SK-N-SH (cell line): ENCODE measurements at regions not wholly inside any gene's neighbourhood (a gene's known extent, or its start where the extent isn't known, plus 50 kb on each side); places are given as distances from the start of the nearest gene placed in this dataset.

ENCODE experiments used
- CTCF ChIA-PET: fragments of 300-600, 350-600 bp; formaldehyde crosslinking; extraction: SDS; loops from one replicate; lab custom pipeline; 2021; lab: Yijun Ruan, JAX
- POLR2A ChIA-PET: fragments of 350-600 bp; sonication (Branson Sonifier 250); formaldehyde crosslinking; extraction: SDS; loops from one replicate; lab custom pipeline; 2020; ENCODE audit warnings: antibody characterized with exemption, inconsistent platforms; lab: Yijun Ruan, JAX
- DNase-seq: peaks from one replicate; pipeline ENCODE4 v3.0.0; 2012
- H2AFZ ChIP-seq: fragments of 200-600 bp; sonication (generic); 2 replicates; pipeline ENCODE4 v1.8.1; 2016; ENCODE audit warnings: antibody characterized with exemption, mild to moderate bottlenecking, low read depth
- H3F3A ChIP-seq: fragments of 200-600 bp; sonication (generic); replicated peaks from 2 replicates; pipeline ENCODE3; 2016; ENCODE audit warnings: antibody characterized with exemption, mild to moderate bottlenecking; ENCODE audit not compliant: insufficient read depth
- H3K27ac ChIP-seq, 2 experiments: fragments of 200-500 bp in 1 of 2; fragments of 200-600 bp in 1 of 2; sonication (Bioruptor generic) in 1 of 2; sonication (generic), shearing (Covaris generic) in 1 of 2; 2 replicates each; pipeline versions ENCODE4 v1.5.1 to v1.6.1; 2014 to 2016; ENCODE audit warnings: low read depth in 2 of 2, inconsistent platforms in 1 of 2, low read length in 1 of 2, mild to moderate bottlenecking in 1 of 2, mixed read lengths in 1 of 2
- H3K27me3 ChIP-seq: fragments of 200-600 bp; sonication (generic), shearing (Covaris generic); 2 replicates; pipeline ENCODE4 v1.6.1; 2016; ENCODE audit warnings: mixed run types; ENCODE audit not compliant: insufficient read depth
- H3K36me3 ChIP-seq, 2 experiments: fragments of 200-500 bp in 1 of 2; fragments of 200-600 bp in 1 of 2; sonication (Bioruptor generic) in 1 of 2; sonication (generic) in 1 of 2; replicated peaks in 1 of 2; 2 replicates each; pipeline versions ENCODE3 to v1.5.1; 2014 to 2016; ENCODE audit warnings: low read length in 1 of 2, mild to moderate bottlenecking in 1 of 2; ENCODE audit not compliant: insufficient read depth in 2 of 2, control insufficient read depth in 1 of 2
- H3K4me1 ChIP-seq, 2 experiments: fragments of 200-500 bp in 1 of 2; fragments of 200-600 bp in 1 of 2; sonication (Bioruptor generic) in 1 of 2; sonication (generic), shearing (Covaris generic) in 1 of 2; 2 replicates each; pipeline versions ENCODE4 v1.5.1 to v1.6.1; 2014 to 2016; ENCODE audit warnings: low read depth in 1 of 2, low read length in 1 of 2, mixed run types in 1 of 2; ENCODE audit not compliant: insufficient read depth in 2 of 2, control insufficient read depth in 1 of 2
- H3K4me2 ChIP-seq: fragments of 200-600 bp; sonication (generic), shearing (Covaris generic); 2 replicates; pipeline ENCODE4 v1.6.1; 2017; ENCODE audit warnings: mixed run types
- H3K4me3 ChIP-seq, 2 experiments: fragments of 200-500 bp in 1 of 2; fragments of 200-600 bp in 1 of 2; sonication (Bioruptor generic) in 1 of 2; sonication (generic), shearing (Covaris generic) in 1 of 2; 2 replicates each; pipeline versions ENCODE4 v1.5.1 to v1.8.1; 2014 to 2016; ENCODE audit warnings: low read depth in 2 of 2, inconsistent platforms in 1 of 2, low read length in 1 of 2, mild to moderate bottlenecking in 1 of 2, mixed read lengths in 1 of 2, moderate library complexity in 1 of 2
- H3K79me2 ChIP-seq: fragments of 200-600 bp; sonication (generic); 2 replicates; pipeline ENCODE4 v1.8.1; 2017; ENCODE audit warnings: mild to moderate bottlenecking; ENCODE audit not compliant: insufficient read depth
- H3K9ac ChIP-seq: fragments of 200-600 bp; sonication (generic); 2 replicates; pipeline ENCODE4 v1.6.1; 2017; ENCODE audit warnings: mixed run types
- H3K9me2 ChIP-seq: fragments of 200-600 bp; sonication (generic); 2 replicates; pipeline ENCODE4 v1.6.1; 2017; ENCODE audit warnings: mixed run types
- H3K9me3 ChIP-seq: fragments of 200-600 bp; sonication (generic); 2 replicates; pipeline ENCODE4 v1.6.1; 2017; ENCODE audit warnings: mixed run types, mild to moderate bottlenecking, moderate library complexity
- H4K20me1 ChIP-seq: fragments of 200-600 bp; sonication (generic); 2 replicates; pipeline ENCODE4 v1.6.1; 2017; ENCODE audit warnings: mild to moderate bottlenecking, mixed run types; ENCODE audit not compliant: insufficient read depth
- EZH2phosphoT487 ChIP-seq: fragments of 200-600 bp; sonication (generic); IDR thresholded peaks from 2 replicates; pipeline ENCODE4 v1.6.1; 2017; ENCODE audit warnings: low read depth, mixed run types, mild to moderate bottlenecking, antibody characterized with exemption, moderate library complexity, borderline replicate concordance
- FOSL2 ChIP-seq: IDR thresholded peaks from 2 replicates; pipeline ENCODE4 v1.4.0; 2012; ENCODE audit warnings: low read depth, mild to moderate bottlenecking, moderate library complexity, borderline replicate concordance
- GABPA ChIP-seq: IDR thresholded peaks from 2 replicates; pipeline ENCODE4 v1.4.0; 2012; ENCODE audit warnings: low read depth, mild to moderate bottlenecking
- JUND ChIP-seq: IDR thresholded peaks from 2 replicates; pipeline ENCODE4 v1.4.0; 2012
- WGBS: methylation state at CpG from one replicate; pipeline ENCODE4 v1.1.6; 2017; ENCODE audit warnings: low lambda C conversion rate; 5-methylcytosine and 5-hydroxymethylcytosine counted together
- TF ChIP-seq, protein P1 (sequence below): fragments of 200-600 bp; sonication (generic); IDR thresholded peaks from 2 replicates; pipeline ENCODE4 v1.6.1; 2017; ENCODE audit warnings: antibody characterized with exemption, mild to moderate bottlenecking, moderate library complexity
- TF ChIP-seq, protein P2 (sequence below): IDR thresholded peaks from 2 replicates; pipeline ENCODE4 v1.6.1; 2012; ENCODE audit warnings: mild to moderate bottlenecking, low read depth, low read length, moderate library complexity

DNA sequence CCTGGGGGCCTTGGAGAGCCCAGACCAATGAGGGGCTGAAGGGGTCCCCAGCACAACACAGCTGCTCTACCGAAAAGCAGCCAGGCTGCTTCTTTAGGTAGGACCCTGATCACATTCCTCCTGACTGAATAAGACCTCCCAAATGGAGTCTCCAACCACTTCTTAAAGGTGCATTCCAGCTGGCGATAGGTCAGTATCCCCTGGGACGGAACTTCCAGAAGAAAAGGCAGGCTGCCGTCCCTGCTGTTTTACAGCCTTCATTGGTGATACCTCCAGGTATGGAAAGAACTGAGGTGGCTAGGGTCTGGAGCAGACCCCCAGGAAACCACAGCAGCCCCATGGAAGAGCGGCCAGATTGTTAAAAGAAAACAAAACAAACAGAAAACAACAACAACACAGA lies 340.6 kb downstream of the BTG1 start:
- Histone ChIP-seq H3K36me3 (no peaks in the 10 kb centered on the region), H3K4me3 (no peak overlapping the region), H3F3A (no peaks in the 10 kb centered on the region), H4K20me1 (no peaks in the 10 kb centered on the region), H3K27me3 (no peaks in the 10 kb centered on the region), H3K9ac (no peak overlapping the region), H3K9me2 (no peaks in the 10 kb centered on the region), H3K4me2 (no peak overlapping the region), H3K79me2 (no peaks in the 10 kb centered on the region), H3K4me1 (no peaks in the 10 kb centered on the region), H2AFZ (no peak overlapping the region), H3K27ac (no peak overlapping the region), H3K9me3 (no peaks in the 10 kb centered on the region)
- DNase-seq, result no peak
- TF ChIP-seq JUND (no peak), EZH2phosphoT487 (no peak), GABPA (no peak)
- TF ChIP-seq, protein P1, sequence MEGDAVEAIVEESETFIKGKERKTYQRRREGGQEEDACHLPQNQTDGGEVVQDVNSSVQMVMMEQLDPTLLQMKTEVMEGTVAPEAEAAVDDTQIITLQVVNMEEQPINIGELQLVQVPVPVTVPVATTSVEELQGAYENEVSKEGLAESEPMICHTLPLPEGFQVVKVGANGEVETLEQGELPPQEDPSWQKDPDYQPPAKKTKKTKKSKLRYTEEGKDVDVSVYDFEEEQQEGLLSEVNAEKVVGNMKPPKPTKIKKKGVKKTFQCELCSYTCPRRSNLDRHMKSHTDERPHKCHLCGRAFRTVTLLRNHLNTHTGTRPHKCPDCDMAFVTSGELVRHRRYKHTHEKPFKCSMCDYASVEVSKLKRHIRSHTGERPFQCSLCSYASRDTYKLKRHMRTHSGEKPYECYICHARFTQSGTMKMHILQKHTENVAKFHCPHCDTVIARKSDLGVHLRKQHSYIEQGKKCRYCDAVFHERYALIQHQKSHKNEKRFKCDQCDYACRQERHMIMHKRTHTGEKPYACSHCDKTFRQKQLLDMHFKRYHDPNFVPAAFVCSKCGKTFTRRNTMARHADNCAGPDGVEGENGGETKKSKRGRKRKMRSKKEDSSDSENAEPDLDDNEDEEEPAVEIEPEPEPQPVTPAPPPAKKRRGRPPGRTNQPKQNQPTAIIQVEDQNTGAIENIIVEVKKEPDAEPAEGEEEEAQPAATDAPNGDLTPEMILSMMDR, result no peak
- TF ChIP-seq, protein P2, sequence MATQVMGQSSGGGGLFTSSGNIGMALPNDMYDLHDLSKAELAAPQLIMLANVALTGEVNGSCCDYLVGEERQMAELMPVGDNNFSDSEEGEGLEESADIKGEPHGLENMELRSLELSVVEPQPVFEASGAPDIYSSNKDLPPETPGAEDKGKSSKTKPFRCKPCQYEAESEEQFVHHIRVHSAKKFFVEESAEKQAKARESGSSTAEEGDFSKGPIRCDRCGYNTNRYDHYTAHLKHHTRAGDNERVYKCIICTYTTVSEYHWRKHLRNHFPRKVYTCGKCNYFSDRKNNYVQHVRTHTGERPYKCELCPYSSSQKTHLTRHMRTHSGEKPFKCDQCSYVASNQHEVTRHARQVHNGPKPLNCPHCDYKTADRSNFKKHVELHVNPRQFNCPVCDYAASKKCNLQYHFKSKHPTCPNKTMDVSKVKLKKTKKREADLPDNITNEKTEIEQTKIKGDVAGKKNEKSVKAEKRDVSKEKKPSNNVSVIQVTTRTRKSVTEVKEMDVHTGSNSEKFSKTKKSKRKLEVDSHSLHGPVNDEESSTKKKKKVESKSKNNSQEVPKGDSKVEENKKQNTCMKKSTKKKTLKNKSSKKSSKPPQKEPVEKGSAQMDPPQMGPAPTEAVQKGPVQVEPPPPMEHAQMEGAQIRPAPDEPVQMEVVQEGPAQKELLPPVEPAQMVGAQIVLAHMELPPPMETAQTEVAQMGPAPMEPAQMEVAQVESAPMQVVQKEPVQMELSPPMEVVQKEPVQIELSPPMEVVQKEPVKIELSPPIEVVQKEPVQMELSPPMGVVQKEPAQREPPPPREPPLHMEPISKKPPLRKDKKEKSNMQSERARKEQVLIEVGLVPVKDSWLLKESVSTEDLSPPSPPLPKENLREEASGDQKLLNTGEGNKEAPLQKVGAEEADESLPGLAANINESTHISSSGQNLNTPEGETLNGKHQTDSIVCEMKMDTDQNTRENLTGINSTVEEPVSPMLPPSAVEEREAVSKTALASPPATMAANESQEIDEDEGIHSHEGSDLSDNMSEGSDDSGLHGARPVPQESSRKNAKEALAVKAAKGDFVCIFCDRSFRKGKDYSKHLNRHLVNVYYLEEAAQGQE, result no peak
- 67% methylated on average over 4 of the region's 5 CpGs for WGBS
- POLR2A ChIA-PET, result no interaction called here
- CTCF ChIA-PET, result no interaction called here

DNA sequence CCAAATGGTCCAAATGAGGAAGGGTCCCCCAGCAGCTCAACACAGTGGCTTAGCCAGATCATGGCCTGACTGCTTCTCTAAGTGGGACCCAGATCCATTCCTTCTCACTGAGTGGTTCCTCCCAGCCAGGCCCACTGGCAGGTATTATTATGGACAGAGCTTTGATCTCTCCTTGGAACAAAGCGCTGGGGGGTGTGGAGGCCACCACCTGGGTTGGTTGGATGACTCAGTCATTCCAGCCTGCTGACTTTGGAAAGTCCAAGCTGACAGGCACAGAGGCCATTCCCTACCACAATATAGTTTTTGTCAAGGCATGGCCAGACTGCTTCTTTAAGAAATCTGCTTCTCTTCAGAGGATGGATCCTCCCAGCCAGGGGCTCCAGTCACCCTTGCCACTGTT lies 341.1 kb downstream of the BTG1 start:
- no peak overlapping the region for H3K9ac ChIP-seq
- no peak overlapping the region for H3K4me2 ChIP-seq
- H3K27me3 ChIP-seq, result no peaks in the 10 kb centered on the region
- H3K36me3 ChIP-seq, result no peaks in the 10 kb centered on the region
- H3K79me2 ChIP-seq, result no peaks in the 10 kb centered on the region
- no peak overlapping the region for H2AFZ ChIP-seq
- H3K9me3 ChIP-seq, result no peaks in the 10 kb centered on the region
- H3K4me1 ChIP-seq, result no peaks in the 10 kb centered on the region
- H3K9me2 ChIP-seq, result no peaks in the 10 kb centered on the region
- no peaks in the 10 kb centered on the region for H4K20me1 ChIP-seq
- ChIA-PET CTCF (no interaction called here), POLR2A (no interaction called here)
- TF ChIP-seq FOSL2, result no peak
- no peaks in the 10 kb centered on the region for H3F3A ChIP-seq
- WGBS, result 67% methylated on average over 1 of the region's 1 CpG
- H3K27ac ChIP-seq, result no peak overlapping the region
- no peak overlapping the region for H3K4me3 ChIP-seq
- no peak for DNase-seq
